Activated CD4-positive, alpha-beta memory T cell treated with anti-CD3 and anti-CD28 coated beads for 36 hours (primary cell): ENCODE measurements at regions not wholly inside any gene's neighbourhood (a gene's known extent, or its start where the extent isn't known, plus 50 kb on each side); places are given as distances from the start of the nearest gene placed in this dataset.

ENCODE experiments used
- CTCF ChIA-PET: fragments of 350-600 bp; sonication (Branson Sonifier 250); formaldehyde crosslinking; loops from one replicate; lab custom pipeline; 2021; ENCODE audit warnings: antibody characterized with exemption, inconsistent platforms; lab: Charles Lee
- POLR2A ChIA-PET: fragments of 350-600 bp; sonication (Branson Sonifier 250); formaldehyde crosslinking; loops from one replicate; lab custom pipeline; 2021; ENCODE audit warnings: antibody characterized with exemption; lab: Charles Lee
- DNase-seq: peaks from one replicate; pipeline ENCODE4 v3.0.0-alpha.2; 2020
- H3K27ac Mint-ChIP-seq: one replicate; pipeline ENCODE4 v1.8.0; 2021; ENCODE audit warnings: mixed read lengths
- H3K27me3 Mint-ChIP-seq: one replicate; pipeline ENCODE4 v1.8.0; 2021; ENCODE audit warnings: mixed read lengths
- H3K36me3 Mint-ChIP-seq: one replicate; pipeline ENCODE4 v1.8.0; 2021; ENCODE audit warnings: mixed read lengths
- H3K4me1 Mint-ChIP-seq: one replicate; pipeline ENCODE4 v1.8.0; 2021; ENCODE audit warnings: low read depth, mixed read lengths
- H3K4me3 Mint-ChIP-seq: one replicate; pipeline ENCODE4 v1.8.0; 2021; ENCODE audit warnings: mild to moderate bottlenecking, mixed read lengths
- H3K9me3 Mint-ChIP-seq: one replicate; pipeline ENCODE4 v1.8.0; 2021; ENCODE audit warnings: mixed read lengths
- intact Hi-C: fragments of 100-400 bp; cut with micrococcal nuclease; formaldehyde crosslinking; loops from one replicate; pipeline ENCODE4 v1.15.1; 2023

DNA sequence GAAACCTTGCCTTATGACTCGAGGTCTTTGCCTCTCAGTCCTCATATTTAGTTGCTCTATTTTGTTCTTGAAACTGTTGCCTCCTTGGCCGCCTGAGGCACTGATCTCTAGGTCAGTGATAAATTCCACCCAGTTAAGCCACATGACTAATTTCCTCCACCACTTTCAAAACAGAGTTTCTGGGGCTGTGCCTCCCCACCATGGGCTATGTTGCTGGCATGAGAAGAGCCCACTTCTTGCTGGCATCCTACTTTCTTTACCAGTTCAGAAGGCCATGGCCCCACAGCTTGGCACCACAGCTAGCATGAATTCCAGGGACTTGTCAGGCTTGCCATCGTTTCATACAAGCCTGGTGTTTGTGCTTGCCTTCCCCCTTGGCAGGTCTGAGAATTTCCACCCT is 361.4 kb upstream of the JAG1 start:
- ChIA-PET POLR2A (no interaction called here), CTCF (no interaction called here)
- Mint-ChIP-seq H3K9me3 (peaks cover 3% of the 10 kb centered on the region), H3K27me3 (no peaks in the 10 kb centered on the region), H3K4me3 (no peak overlapping the region), H3K27ac (no peak overlapping the region), H3K36me3 (no peaks in the 10 kb centered on the region), H3K4me1 (no peaks in the 10 kb centered on the region)
- DNase-seq = no peak
- intact Hi-C loops = no loop called here

DNA sequence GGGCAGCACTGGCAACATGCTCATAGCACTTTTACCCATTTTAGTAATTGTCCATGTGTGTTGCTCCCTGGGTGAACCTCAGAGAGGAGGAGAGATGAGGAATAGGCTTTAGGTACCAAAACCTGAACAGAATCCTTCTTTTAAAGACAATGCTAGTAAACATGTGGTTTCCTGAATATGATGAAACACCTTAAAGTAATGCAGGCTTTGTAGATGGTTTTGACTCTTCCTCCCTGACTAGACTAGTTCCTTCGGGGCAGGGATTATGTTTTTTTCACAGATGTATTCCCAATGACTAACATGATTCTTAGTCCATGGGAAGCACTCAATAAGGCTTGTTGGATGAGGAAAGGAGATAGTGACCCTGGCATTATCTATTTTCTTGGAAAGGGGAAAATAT is 367.6 kb upstream of the JAG1 start:
- CTCF ChIA-PET = no interaction called here
- Mint-ChIP-seq H3K27me3 (no peaks in the 10 kb centered on the region), H3K27ac (no peak overlapping the region), H3K9me3 (no peaks in the 10 kb centered on the region), H3K36me3 (no peaks in the 10 kb centered on the region), H3K4me1 (no peaks in the 10 kb centered on the region), H3K4me3 (no peak overlapping the region)
- DNase-seq = no peak
- POLR2A ChIA-PET = no interaction called here
- intact Hi-C loops = no loop called here

DNA sequence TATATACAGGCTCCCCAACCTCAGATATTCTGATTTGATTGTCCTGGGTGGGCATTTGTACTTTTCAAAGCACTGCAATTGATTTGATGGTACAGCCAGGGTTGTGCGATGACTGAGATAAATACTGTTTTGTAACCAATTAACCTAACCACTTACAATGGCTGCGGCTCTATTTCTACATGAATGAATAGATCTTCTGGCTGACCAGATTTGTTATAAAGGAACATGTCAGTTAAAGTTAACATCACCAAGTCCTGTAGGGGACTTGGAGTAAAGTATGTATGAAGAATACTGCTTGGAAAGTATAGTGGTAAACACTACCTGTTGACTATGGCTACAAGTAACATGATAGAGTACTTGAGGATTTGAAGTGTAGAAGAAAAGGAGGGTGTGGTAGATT is 369.2 kb upstream of the JAG1 start:
- CTCF ChIA-PET = no interaction called here
- POLR2A ChIA-PET = no interaction called here
- H3K4me3 Mint-ChIP-seq = no peak overlapping the region

DNA sequence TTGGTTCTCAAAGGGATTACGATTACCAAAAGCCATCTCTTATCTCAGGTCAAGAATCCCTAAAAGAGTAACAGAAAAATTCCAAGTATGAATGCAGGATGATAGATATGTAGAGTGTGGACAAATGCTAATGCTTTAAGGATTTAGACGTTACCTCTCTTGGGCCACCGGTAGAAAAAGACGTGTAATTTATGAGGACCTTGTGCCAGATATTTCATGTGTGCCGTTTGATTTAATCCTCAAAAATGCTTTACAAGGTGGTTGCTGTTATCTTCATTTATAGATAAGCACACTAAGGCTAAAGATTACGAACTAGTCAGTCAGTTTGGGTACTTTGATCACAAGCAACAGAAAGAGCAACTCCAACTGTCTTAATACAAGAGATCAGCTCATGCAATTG is 370.8 kb upstream of the JAG1 start:
- Mint-ChIP-seq H3K27me3 (no peaks in the 10 kb centered on the region), H3K4me1 (no peaks in the 10 kb centered on the region), H3K27ac (no peak overlapping the region), H3K4me3 (no peak overlapping the region), H3K9me3 (no peaks in the 10 kb centered on the region), H3K36me3 (no peaks in the 10 kb centered on the region)
- ChIA-PET POLR2A (no interaction called here), CTCF (no interaction called here)
- intact Hi-C loops = no loop called here
- no peak for DNase-seq

More for the DNA sequence above, 369.2 kb upstream of the JAG1 start:
- DNase-seq = no peak
- intact Hi-C loops = no loop called here
- Mint-ChIP-seq H3K9me3 (no peaks in the 10 kb centered on the region), H3K27ac (no peak overlapping the region), H3K27me3 (no peaks in the 10 kb centered on the region), H3K36me3 (no peaks in the 10 kb centered on the region), H3K4me1 (no peaks in the 10 kb centered on the region)

DNA sequence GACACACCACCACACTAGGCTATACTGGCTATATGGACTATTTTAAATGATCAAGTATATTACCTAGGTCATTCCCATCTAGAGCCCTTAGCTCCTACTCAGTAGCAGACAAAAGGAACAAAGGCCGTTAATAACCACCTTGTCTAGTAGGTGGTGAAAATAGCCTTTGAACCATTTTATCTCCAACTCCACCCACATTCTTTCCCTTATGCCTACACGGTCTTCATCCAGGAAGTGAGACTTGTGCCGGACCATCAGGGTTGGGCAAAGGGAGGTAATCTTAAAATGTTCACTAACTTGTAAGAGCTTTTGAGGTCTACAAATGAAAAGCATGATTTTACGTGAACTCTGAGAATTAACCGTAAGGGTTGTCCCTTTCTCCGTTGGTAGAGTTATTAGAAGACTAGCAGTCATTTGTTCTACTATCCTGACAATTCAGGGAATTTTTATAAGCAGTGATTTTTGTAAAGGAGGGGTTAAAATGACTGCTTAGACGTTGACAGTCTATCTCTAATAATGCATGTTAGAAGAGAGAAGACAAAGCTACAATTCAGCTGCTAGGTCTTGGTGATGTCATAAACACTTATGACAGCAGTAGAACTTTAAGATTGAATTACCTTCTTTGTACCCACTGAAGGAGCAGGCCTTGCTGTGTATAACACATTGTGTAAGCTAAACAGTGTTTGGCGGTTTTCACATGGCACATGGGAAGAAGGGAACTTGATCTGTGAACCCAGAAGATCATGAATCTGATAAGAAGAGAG is 371.8 kb upstream of the JAG1 start:
- ChIA-PET CTCF (no interaction called here), POLR2A (no interaction called here)
- intact Hi-C loops = no loop called here

DNA sequence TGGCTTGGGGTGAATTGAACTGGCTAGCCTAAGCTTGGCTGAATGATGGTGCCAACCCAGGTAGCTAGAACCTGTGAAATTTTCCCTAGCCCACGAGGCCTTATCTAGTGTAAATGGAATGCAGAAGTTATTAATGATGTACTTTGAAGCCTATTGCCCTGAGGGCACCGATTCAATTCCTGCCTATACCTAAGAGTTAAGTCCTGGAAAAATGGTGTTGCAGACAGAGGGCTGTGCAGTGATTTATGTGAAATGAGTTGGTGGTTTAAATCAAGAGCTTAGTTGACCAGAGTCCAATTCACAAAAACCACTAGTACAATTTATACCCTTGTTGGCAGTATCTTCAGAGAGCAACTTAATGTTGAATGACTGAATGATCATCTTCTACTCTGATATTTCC is 373.8 kb upstream of the JAG1 start:
- Mint-ChIP-seq H3K36me3 (no peaks in the 10 kb centered on the region), H3K4me3 (no peak overlapping the region), H3K9me3 (no peaks in the 10 kb centered on the region), H3K27me3 (no peaks in the 10 kb centered on the region), H3K4me1 (no peaks in the 10 kb centered on the region), H3K27ac (no peak overlapping the region)
- POLR2A ChIA-PET = no interaction called here
- DNase-seq = no peak
- CTCF ChIA-PET = no interaction called here
- intact Hi-C loops = no loop called here

More for the DNA sequence above, 371.8 kb upstream of the JAG1 start:
- no peaks in the 10 kb centered on the region for H3K36me3 Mint-ChIP-seq
- H3K4me3 Mint-ChIP-seq = no peak overlapping the region
- H3K4me1 Mint-ChIP-seq = no peaks in the 10 kb centered on the region
- H3K9me3 Mint-ChIP-seq = no peaks in the 10 kb centered on the region
- no peaks in the 10 kb centered on the region for H3K27me3 Mint-ChIP-seq
- H3K27ac Mint-ChIP-seq = no peak overlapping the region
- DNase-seq = no peak

DNA sequence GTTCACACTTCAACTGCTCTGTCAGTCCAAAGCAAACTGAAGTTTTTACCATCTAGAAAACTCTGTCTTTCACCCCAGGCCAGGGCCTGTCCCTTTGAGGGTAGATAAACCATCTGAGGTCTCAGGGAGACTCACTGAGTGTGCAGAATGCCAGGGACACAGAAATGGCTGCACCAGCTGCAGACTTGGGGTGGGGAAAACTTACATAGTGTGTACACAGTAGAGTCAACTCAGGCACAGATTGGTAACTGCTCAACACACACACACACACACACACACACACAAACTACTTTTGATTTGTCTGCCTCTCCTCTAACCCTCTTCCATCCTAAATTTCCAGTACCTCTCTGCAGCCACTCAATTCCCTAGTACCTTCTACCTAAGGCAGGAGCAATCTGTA is 374.9 kb upstream of the JAG1 start:
- ChIA-PET POLR2A (no interaction called here), CTCF (no interaction called here)
- no peak overlapping the region for H3K4me3 Mint-ChIP-seq
- no peaks in the 10 kb centered on the region for H3K4me1 Mint-ChIP-seq
- no peak for DNase-seq
- H3K36me3 Mint-ChIP-seq = no peaks in the 10 kb centered on the region
- no peaks in the 10 kb centered on the region for H3K9me3 Mint-ChIP-seq
- intact Hi-C loops = no loop called here
- no peak overlapping the region for H3K27ac Mint-ChIP-seq
- no peaks in the 10 kb centered on the region for H3K27me3 Mint-ChIP-seq

DNA sequence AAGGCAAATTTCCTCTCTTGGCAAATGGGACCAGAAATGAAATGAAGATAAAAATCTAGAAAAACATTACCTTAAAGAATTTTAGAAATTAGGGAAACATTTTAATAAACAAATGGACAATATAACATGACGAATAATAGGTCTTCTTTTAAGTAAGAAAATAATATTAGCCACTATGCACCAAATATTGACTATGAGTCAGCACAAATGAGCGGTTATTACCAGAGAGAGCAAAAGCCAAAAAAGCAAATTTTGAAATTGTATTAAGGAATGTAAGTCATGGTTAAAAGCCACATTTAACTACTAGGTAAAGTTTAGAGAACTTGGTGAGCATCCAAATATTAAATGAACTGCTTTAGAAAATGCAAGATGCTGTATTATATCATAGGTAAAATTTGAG is 376.6 kb upstream of the JAG1 start:
- Mint-ChIP-seq H3K4me1 (no peaks in the 10 kb centered on the region), H3K27ac (no peak overlapping the region), H3K27me3 (no peaks in the 10 kb centered on the region), H3K9me3 (no peaks in the 10 kb centered on the region), H3K36me3 (no peaks in the 10 kb centered on the region), H3K4me3 (no peak overlapping the region)
- ChIA-PET CTCF (no interaction called here), POLR2A (no interaction called here)
- intact Hi-C loops = no loop called here
- no peak for DNase-seq

DNA sequence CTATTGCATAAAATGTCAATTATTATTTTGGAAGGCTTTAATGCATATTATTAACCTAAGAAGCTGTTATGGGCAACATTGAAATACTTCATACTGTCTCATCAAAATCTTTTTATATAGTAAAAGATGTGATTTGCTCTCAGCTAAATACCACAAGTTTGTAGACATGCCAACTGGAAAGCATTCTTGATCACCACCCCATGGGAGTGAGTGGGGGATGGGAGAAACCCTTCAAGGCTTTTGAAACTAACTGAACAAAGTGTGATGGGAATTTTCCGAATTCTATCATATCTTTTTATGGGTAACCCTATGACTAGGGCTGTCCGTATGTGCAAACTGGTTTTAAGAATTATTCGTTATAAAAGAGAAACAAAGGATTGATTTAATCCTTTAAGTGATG is 377.3 kb upstream of the JAG1 start:
- no peaks in the 10 kb centered on the region for H3K9me3 Mint-ChIP-seq
- H3K4me3 Mint-ChIP-seq = no peak overlapping the region
- H3K27ac Mint-ChIP-seq = no peak overlapping the region
- POLR2A ChIA-PET = no interaction called here
- no peak for DNase-seq
- intact Hi-C loops = no loop called here
- H3K4me1 Mint-ChIP-seq = no peaks in the 10 kb centered on the region
- CTCF ChIA-PET = no interaction called here
- no peaks in the 10 kb centered on the region for H3K27me3 Mint-ChIP-seq
- no peaks in the 10 kb centered on the region for H3K36me3 Mint-ChIP-seq

DNA sequence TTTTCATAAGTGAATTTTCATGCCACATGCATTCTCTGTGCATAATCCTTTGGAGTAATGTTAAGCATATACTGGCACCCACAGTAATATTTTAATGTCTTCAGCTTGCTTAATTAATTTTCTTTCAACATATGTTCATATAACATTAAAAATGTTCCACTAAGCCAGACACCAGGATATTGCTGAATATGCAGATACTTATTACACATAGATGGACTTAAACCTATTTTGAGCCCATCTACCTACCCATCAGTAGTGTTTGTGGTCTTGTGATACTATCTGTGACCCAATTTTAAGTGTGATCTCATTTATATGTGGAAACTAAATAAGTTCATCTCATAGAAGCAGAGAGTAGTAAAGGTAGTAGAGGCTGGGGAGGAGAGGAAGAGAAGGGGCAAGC is 379.5 kb upstream of the JAG1 start:
- ChIA-PET CTCF (no interaction called here), POLR2A (no interaction called here)
- intact Hi-C loops = no loop called here
- Mint-ChIP-seq H3K4me1 (no peaks in the 10 kb centered on the region), H3K4me3 (no peak overlapping the region), H3K9me3 (peaks cover 2% of the 10 kb centered on the region), H3K27me3 (no peaks in the 10 kb centered on the region), H3K36me3 (no peaks in the 10 kb centered on the region), H3K27ac (no peak overlapping the region)
- DNase-seq = no peak

DNA sequence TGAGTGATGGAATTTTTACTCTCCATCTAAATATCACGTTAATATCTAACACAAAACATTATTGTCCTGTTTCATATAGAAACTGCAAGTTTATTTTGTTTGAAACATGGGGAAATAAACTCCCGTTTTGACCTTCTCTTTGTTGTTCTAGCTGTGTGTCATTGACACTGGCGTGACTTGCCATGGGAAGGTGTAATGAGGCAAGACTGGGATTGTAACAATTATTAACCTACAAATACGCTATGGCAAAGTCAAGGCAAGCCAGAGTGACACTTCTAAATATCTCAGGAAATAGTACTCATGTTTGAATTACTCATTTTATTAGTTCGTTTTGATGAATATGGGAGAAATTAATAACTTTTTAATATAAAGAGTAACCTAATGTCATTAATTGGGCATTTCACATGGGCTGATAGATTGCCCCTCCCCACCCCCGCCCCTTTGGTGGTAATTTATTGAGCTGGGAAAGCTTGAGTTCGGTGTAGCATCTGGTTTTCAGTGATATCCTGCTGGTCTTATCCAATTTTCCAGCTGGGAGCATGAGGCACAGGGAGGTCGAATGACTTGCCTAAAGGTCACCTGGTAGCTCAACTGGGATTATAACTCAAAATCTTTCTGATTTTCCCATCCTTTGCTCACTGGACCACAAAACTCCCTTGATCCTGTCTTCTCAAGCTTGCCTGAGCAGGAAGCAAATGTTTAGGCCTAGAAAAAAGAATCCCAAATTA is 380.6 kb upstream of the JAG1 start:
- H3K27me3 Mint-ChIP-seq = no peaks in the 10 kb centered on the region
- H3K27ac Mint-ChIP-seq = no peak overlapping the region
- no peaks in the 10 kb centered on the region for H3K4me1 Mint-ChIP-seq
- ChIA-PET POLR2A (no interaction called here), CTCF (no interaction called here)
- H3K36me3 Mint-ChIP-seq = no peaks in the 10 kb centered on the region
- no peak overlapping the region for H3K4me3 Mint-ChIP-seq
- intact Hi-C loops = no loop called here
- H3K9me3 Mint-ChIP-seq = peaks cover 2% of the 10 kb centered on the region
- no peak for DNase-seq

DNA sequence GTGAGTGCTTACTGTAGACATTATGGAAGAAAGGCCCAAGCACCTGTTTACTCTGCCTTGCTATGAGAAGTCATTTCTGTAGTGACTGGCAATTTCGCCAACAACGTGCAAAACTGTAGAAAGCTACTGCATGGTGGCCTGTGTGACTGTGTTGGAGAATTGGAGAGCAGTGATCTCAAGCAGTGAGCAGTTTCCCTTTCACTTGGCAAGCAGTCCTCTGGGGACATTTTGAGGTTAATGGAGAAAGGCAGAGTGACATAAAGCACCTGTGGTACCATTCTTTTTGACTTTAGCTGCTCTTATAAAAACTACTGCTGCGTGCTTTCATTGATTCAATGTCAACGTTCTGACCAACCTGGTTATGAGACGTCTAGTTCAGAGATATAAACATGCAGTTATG is 382.6 kb upstream of the JAG1 start:
- Mint-ChIP-seq H3K9me3 (peaks cover 2% of the 10 kb centered on the region), H3K4me3 (no peak overlapping the region), H3K27me3 (no peaks in the 10 kb centered on the region), H3K36me3 (no peaks in the 10 kb centered on the region), H3K27ac (no peak overlapping the region), H3K4me1 (no peaks in the 10 kb centered on the region)
- CTCF ChIA-PET = no interaction called here
- intact Hi-C loops = no loop called here
- POLR2A ChIA-PET = no interaction called here
- no peak for DNase-seq

DNA sequence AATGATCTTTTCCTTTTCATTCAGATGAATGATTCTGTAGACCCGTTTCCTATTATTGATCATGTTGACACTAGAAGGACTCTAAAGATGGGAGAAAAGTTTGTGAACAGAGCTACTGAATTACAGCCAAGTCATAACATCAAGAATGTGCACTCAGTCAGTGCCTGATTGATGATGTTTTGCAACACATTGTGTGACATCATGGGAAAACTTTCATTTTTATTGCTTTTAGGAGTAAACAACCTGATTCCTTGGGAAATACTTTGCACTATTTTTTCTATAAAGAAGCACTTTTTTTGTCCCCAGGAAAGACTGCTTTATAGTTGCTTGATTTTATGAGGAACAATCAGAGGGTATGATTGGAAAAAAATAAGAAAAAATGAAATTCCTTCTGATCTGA is 383.8 kb upstream of the JAG1 start:
- Mint-ChIP-seq H3K9me3 (peaks cover 2% of the 10 kb centered on the region), H3K27ac (no peak overlapping the region), H3K36me3 (no peaks in the 10 kb centered on the region), H3K4me3 (no peak overlapping the region), H3K4me1 (no peaks in the 10 kb centered on the region), H3K27me3 (no peaks in the 10 kb centered on the region)
- ChIA-PET CTCF (no interaction called here), POLR2A (no interaction called here)
- DNase-seq = no peak
- intact Hi-C loops = no loop called here
